ENCODE measurements at regions not wholly inside any gene's neighbourhood (a gene's known extent, or its start where the extent isn't known, plus 50 kb on each side); places are given as distances from the start of the nearest gene placed in this dataset.

GRCh38 chr1:232451506-232451905 lies 178.4 kb downstream of the SIPA1L2 start:
- no peak for DNase-seq (ENCODE audit: low read depth in 2 of 2)

- no peak for DNase-seq (ENCODE audit: low read depth in 2 of 2)
Measured at GRCh38 chr1:232450615-232451014, 179.3 kb downstream of the SIPA1L2 start.

- DNase-seq (ENCODE audit: low read depth in 2 of 2) = no peak
Measured at GRCh38 chr1:232447125-232447524, 182.8 kb downstream of the SIPA1L2 start.

- DNase-seq (ENCODE audit: low read depth in 2 of 2) = no peak
Measured at GRCh38 chr1:232445361-232446106, 184.4 kb downstream of the SIPA1L2 start.

- DNase-seq (ENCODE audit: low read depth in 2 of 2) = no peak
Measured at GRCh38 chr1:232443372-232443771, 186.6 kb downstream of the SIPA1L2 start.

- DNase-seq (ENCODE audit: low read depth in 2 of 2) = no peak
Measured at GRCh38 chr1:232441036-232441411, 188.9 kb downstream of the SIPA1L2 start.

- no peak for DNase-seq (ENCODE audit: low read depth in 2 of 2)
Measured at GRCh38 chr1:232440325-232441035, 189.5 kb downstream of the SIPA1L2 start.

GRCh38 chr1:232439011-232439410 lies 190.9 kb downstream of the SIPA1L2 start:
- no peak for DNase-seq (ENCODE audit: low read depth in 2 of 2)

GRCh38 chr1:232438476-232438875 lies 191.5 kb downstream of the SIPA1L2 start:
- no peak for DNase-seq (ENCODE audit: low read depth in 2 of 2)

GRCh38 chr1:232437510-232437909 lies 192.4 kb downstream of the SIPA1L2 start:
- DNase-seq (ENCODE audit: low read depth in 2 of 2) = no peak

GRCh38 chr1:232435729-232436128 lies 194.2 kb downstream of the SIPA1L2 start:
- DNase-seq (ENCODE audit: low read depth in 2 of 2) = no peak

GRCh38 chr1:232432313-232432712 lies 197.6 kb downstream of the SIPA1L2 start:
- peak in 1 of 2 donors; percentile 9 for DNase-seq (ENCODE audit: low read depth in 2 of 2)

GRCh38 chr1:232431748-232432147 lies 198.2 kb downstream of the SIPA1L2 start:
- DNase-seq (ENCODE audit: low read depth in 2 of 2) = no peak

- no peak for DNase-seq (ENCODE audit: low read depth in 2 of 2)
Measured at GRCh38 chr1:232431326-232431725, 198.6 kb downstream of the SIPA1L2 start.

- no peak for DNase-seq (ENCODE audit: low read depth in 2 of 2)
Measured at GRCh38 chr1:232430467-232430866, 199.5 kb downstream of the SIPA1L2 start.

GRCh38 chr1:232428786-232429530 lies 201.0 kb downstream of the SIPA1L2 start:
- no peak for DNase-seq (ENCODE audit: low read depth in 2 of 2)

GRCh38 chr1:232428036-232428645 lies 201.8 kb downstream of the SIPA1L2 start:
- no peak for DNase-seq (ENCODE audit: low read depth in 2 of 2)

- DNase-seq (ENCODE audit: low read depth in 2 of 2) = peak in 1 of 2 donors; percentile 6
Measured at GRCh38 chr1:232426801-232427200, 203.1 kb downstream of the SIPA1L2 start.

- DNase-seq (ENCODE audit: low read depth in 2 of 2) = no peak
Measured at GRCh38 chr1:232425421-232425820, 204.5 kb downstream of the SIPA1L2 start.

- DNase-seq (ENCODE audit: low read depth in 2 of 2) = no peak
Measured at GRCh38 chr1:232423591-232423990, 206.3 kb downstream of the SIPA1L2 start.

- no peak for DNase-seq (ENCODE audit: low read depth in 2 of 2)
Measured at GRCh38 chr1:232422898-232423297, 207.0 kb downstream of the SIPA1L2 start.

GRCh38 chr1:232422098-232422497 lies 207.8 kb downstream of the SIPA1L2 start:
- DNase-seq (ENCODE audit: low read depth in 2 of 2) = peak in 1 of 2 donors; percentile 8
